ENCODE measurements at regions not wholly inside any gene's neighbourhood (a gene's known extent, or its start where the extent isn't known, plus 50 kb on each side); places are given as distances from the start of the nearest gene placed in this dataset.

GRCh38 chr1:185404907-185405568, 88.0 kb upstream of the IVNS1ABP start:
- no peak overlapping the region for H3K4me3 ChIP-seq (ENCODE audit: low read depth, low read length)
- no peak for TF ChIP-seq CTCF (IDR thresholded peaks at IDR 0.05; ENCODE audit: insufficient read depth, low read depth, low read length)
- DNase-seq (ENCODE audit: low read depth): peak; percentile 22

- H3K4me3 ChIP-seq (ENCODE audit: low read depth, low read length): peak overlapping the region; percentile 37
- no peak for DNase-seq (ENCODE audit: low read depth)
These were observed 87.2 kb upstream of the IVNS1ABP start for GRCh38 chr1:185404291-185404690.

GRCh38 chr1:185402930-185403329, 85.9 kb upstream of the IVNS1ABP start:
- no peak for DNase-seq (ENCODE audit: low read depth)
- H3K4me3 ChIP-seq (ENCODE audit: low read depth, low read length): no peak overlapping the region
- TF ChIP-seq CTCF (IDR thresholded peaks at IDR 0.05; ENCODE audit: insufficient read depth, low read depth, low read length): no peak

More at GRCh38 chr1:185404291-185404690, 87.2 kb upstream of the IVNS1ABP start:
- TF ChIP-seq CTCF (IDR thresholded peaks at IDR 0.05; ENCODE audit: insufficient read depth, low read depth, low read length): no peak

GRCh38 chr1:185401019-185401418, 84.0 kb upstream of the IVNS1ABP start:
- TF ChIP-seq CTCF (IDR thresholded peaks at IDR 0.05; ENCODE audit: insufficient read depth, low read depth, low read length): no peak
- no peak overlapping the region for H3K4me3 ChIP-seq (ENCODE audit: low read depth, low read length)
- DNase-seq (ENCODE audit: low read depth): no peak

- peak; percentile 29 for DNase-seq (ENCODE audit: low read depth)
- no peak overlapping the region for H3K4me3 ChIP-seq (ENCODE audit: low read depth, low read length)
- no peak for TF ChIP-seq CTCF (IDR thresholded peaks at IDR 0.05; ENCODE audit: insufficient read depth, low read depth, low read length)
These were observed 83.0 kb upstream of the IVNS1ABP start for GRCh38 chr1:185400052-185400451.

GRCh38 chr1:185398599-185398998, 81.6 kb upstream of the IVNS1ABP start:
- no peak for TF ChIP-seq CTCF (IDR thresholded peaks at IDR 0.05; ENCODE audit: insufficient read depth, low read depth, low read length)
- no peak for DNase-seq (ENCODE audit: low read depth)
- no peak overlapping the region for H3K4me3 ChIP-seq (ENCODE audit: low read depth, low read length)

- H3K4me3 ChIP-seq (ENCODE audit: low read depth, low read length): no peak overlapping the region
- no peak for TF ChIP-seq CTCF (IDR thresholded peaks at IDR 0.05; ENCODE audit: insufficient read depth, low read depth, low read length)
- no peak for DNase-seq (ENCODE audit: low read depth)
These were observed 81.0 kb upstream of the IVNS1ABP start for GRCh38 chr1:185398022-185398421.
